NB4 (cell line): ENCODE measurements at regions not wholly inside any gene's neighbourhood (a gene's known extent, or its start where the extent isn't known, plus 50 kb on each side); places are given as distances from the start of the nearest gene placed in this dataset.

ENCODE experiments used
- CTCF ChIP-seq: IDR thresholded peaks from one replicate; pipeline ENCODE4 v1.5.1; 2012; ENCODE audit warnings: low read depth, low read length
- MAX ChIP-seq: IDR thresholded peaks from 2 replicates; pipeline ENCODE4 v1.6.1; 2011; ENCODE audit warnings: low read depth, low read length

GRCh38 chr7:22907805-22908204, 85.2 kb upstream of the TOMM7 start:
- TF ChIP-seq CTCF (no peak), MAX (no peak)
